NCI-H128 (cell line): ENCODE measurements at regions not wholly inside any gene's neighbourhood (a gene's known extent, or its start where the extent isn't known, plus 50 kb on each side); places are given as distances from the start of the nearest gene placed in this dataset.

ENCODE experiments used
- DNase-seq: peaks from one replicate; lab custom pipeline; 2025; ENCODE audit not compliant: unreplicated experiment; lab: John Stamatoyannopoulos, UW

DNA sequence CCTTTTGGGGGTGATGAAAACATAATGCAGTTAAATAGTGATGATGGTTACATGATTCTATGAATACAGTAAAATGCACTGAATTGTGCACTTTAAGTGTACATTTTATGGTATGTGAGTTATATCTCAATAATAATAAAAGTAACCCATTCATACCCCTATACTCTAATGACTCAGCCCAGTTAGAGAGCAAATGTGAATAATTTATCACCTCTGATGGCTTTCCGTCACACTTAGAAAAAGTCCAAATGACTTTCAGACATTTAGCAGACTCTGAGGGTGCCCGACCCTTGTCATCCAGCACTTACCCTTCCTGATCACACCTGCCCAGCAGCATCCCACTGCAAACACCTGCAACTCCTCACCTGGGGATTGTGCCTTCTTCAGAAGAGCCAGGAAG is 148.1 kb upstream of the MAF start:
- no peak for DNase-seq

DNA sequence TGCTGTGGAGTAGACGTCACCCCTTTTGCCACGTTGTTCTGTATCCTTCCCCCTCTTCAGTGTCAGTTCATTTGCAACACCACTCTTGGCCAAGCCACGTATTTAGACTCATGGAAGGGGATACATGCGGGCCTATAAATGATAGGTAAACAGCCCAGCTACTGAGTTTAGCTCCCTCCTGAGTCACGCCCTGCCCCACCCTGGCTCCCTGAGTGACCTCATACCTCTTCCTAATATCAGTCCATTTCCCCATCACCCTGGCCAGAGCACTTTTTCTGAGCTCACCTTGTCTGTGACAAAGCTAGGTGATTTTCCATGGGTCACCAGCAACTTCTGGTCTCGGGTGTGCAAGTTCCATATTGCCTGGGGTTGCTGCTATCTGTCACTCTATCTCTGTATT is 147.2 kb upstream of the MAF start:
- no peak for DNase-seq

DNA sequence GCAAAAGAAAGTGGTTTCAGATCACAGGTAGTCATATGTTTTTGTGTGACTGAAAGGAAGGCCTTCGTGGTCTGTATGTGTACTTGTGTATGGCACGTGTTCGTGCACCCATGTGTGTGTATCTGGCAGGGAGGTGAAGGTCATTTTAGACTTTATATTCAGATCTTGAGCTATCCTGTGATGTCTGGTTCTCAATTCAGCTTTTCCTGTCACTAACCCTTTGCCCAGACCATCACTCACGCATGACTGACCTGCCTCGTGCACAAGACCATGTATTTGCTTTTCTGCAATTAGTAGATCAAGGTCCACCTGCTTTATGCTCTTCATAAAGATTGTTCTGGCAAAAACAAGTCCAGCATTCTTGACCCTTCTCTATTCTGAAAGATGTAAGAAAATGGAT is 139.7 kb upstream of the MAF start:
- no peak for DNase-seq

DNA sequence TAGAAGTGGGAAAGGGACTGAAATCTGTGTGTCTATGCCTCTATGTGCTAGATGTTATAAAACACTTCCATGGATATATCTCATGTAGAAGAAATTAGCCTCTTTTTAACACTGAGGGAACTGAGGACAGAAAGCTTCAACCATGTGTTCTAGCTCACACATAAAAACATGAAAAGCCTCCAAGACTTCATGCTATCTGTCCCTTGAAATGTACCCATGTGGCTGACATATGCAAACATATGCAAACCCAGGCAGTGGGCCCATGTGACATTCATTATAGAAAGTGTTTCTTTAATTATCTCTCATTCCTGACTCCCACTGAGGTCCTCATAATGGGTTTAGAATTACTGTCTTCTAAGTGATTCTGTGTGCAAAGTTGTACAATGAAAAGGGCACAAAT is 134.7 kb upstream of the MAF start:
- no peak for DNase-seq

DNA sequence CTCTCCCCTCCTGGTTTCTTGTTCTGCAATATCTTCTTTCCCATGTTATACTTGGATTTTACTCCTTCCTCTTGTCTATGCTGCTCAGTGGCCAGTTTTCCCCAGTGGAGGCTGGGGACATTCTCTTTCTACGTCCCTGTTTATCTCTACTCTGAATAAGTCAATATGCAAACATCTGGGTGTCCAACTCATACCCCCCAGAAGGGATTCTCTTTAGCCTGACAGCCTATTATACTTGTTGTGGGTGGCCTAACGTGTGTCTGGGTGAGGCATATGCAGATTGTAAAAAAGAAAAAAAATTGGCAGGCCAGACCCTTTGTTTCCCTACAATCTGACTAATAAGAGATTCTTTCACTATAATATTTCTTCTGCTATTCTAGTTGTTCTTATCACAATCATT is 134.2 kb upstream of the MAF start:
- no peak for DNase-seq

DNA sequence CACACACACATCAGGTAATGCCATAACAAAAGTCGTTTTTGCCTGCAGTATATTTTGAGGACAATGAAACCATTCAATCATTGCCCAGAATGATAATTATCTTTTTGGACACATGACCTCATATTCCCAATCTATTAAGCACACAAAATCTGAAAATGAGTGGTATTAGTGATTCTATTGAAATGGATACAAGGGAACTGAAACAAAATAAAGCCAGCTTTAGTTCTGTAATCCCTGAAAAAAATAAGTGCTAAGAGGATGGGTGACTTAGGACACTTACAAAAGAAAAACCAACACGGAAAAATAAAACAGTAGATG is 128.3 kb upstream of the MAF start:
- DNase-seq: no peak

DNA sequence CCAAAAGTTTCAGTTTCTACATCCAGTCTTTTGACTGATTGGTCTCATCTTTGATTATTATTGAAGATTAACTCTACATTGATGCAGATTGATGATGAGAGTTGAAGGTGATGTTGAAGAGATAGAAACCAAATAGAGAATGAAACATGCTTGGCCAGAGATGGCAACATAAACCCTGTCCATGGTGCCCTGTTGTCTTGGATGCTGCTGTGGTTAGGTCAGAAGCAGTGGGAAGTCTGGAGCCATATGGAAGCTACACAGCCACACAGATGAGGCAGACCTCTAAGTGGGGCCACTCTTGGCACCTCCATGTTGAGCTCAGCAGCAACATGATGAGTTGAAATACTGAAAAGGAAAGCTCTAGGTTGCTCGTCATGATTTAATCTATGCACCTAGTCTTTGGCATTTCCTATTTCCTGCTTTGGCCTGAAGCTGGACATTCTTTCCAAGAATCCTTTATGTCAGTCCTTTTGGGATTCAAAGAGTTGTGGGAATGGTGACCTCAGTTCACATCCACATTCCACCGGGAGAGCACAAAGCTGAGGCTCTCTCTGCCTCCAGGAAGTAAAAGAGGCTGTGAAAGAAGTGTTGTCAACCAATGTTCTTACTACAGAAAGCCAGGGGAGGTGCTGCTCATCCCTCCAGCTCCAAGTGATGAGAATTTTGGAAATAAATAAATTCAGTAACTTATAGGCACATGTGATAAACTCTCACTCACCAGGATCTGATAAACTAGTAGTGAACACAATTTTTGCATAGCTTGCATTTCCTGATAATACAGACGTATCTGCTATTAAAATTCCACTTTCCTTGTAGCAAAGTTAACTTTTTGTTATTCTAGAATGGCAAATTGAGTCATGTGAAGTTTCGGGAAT is 127.7 kb upstream of the MAF start:
- DNase-seq: no peak

DNA sequence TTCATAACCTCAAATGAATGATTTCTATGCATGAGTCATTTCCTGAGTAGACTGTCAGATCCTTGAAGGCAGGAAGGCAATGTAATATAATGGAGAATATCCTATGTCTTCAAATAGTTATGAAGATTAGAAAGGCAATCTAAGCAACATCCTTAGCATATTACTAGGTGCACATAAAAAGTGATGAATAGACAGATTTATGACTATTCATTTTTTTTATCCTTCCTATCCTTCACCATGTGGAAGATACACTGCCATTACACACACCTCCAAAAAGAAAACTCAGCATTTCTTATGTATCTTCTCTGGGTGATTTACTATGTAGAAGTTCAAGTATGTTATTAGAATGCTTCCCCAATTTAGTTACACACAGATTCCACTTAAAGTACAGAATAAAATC is 126.4 kb upstream of the MAF start:
- no peak for DNase-seq

DNA sequence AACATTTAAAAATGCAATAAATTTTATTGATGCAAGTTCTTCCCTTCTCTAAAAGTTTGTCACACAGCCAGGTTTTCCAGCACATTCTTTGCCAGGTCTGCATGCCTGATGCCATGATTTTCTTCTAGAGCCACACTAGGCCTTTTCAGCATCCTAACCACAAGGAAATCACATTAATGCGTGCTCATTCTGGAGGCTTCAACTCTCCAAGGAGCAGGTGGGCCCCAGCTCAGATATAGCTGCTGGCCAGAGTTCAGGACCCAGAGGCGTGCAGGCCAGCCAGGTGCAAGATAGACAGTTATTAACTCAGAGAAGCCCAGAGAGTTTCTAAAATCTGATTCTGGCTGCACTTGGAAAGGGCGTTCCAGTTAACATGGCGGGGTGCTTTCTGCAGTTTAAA is 124.5 kb upstream of the MAF start:
- no peak for DNase-seq

DNA sequence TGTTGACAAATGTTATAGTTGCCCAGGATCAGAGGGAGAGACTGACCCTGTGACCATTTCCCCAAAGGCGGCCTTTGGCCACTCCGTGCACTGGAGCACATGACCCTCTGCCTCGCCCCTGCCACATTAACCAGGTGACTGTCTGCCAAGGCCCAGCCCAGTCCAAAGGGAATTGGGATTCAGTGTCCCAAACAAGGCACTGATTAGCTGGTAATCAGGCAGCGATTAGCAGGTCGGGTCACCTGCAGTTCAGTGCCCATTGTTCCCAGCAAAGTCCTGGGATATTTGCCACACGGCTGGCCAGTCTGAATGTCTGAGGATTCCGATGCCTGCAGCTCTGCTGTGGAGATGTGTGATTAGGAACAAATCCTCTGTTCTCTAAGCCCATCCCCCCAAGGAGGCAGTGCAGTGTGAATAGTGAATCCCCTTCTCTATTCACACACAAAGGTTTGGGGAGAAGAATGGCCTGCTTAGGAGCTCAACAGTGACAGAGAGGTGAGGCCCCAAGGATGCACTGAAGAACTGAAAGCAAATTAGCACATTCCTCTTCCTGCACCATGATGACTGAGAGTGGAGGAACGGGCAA is 123.1 kb upstream of the MAF start:
- no peak for DNase-seq

DNA sequence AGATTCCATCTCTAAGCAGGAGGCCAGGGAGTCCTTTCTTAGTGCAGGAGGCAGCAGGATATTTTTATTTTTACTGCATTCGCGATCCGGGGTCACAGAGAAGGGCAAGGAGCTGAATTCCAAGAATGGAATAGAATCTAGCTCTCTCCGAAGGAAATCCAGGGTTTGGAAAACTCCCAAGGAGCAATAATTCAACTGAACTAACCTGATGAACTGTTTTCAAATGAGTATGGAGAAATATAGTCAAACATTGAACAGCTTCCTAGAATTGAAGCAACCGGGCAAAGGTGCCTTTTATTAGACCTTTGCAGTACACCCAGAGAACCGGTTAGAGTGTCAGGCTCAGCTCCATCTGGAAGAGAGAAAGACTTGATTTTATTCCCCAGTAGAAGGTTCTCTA is 120.7 kb upstream of the MAF start:
- no peak for DNase-seq

DNA sequence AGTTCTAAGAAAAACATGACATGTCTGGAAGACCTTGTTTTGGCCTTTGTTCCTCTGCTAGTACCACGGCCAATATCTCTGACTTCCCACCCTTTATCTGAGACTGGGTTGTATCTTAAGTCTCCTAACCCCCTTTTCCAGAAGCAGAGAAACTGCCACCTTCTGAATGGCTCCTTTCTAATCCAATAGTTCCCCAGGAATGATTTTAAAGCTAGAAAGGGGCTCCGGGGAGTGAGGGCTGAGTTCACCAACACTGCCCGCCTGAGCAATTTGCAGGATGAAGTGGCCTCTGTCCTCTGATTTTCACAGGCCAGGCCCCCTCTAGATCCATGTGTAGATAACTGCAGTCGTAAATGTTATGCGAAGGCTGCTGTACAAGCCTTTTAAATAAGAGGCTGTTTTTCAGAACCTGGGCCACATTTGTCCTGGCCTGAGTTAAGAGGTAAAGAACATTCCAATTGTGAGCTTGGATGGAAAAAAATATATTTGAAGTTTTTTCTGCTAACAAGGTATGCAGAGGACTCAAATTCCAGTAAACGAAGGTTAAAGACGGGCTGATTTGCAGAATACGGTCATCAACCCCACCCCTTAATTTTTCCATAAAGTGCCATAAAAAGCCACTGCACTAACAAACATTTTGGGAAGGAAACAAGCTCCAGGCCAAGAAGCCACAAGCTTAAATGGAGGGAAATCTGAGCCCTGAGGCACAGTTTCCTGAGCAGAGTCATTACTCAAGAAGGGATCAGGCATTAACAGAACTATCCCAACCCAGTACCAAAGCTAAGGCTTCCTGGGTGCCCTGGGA is 117.0 kb upstream of the MAF start:
- no peak for DNase-seq

DNA sequence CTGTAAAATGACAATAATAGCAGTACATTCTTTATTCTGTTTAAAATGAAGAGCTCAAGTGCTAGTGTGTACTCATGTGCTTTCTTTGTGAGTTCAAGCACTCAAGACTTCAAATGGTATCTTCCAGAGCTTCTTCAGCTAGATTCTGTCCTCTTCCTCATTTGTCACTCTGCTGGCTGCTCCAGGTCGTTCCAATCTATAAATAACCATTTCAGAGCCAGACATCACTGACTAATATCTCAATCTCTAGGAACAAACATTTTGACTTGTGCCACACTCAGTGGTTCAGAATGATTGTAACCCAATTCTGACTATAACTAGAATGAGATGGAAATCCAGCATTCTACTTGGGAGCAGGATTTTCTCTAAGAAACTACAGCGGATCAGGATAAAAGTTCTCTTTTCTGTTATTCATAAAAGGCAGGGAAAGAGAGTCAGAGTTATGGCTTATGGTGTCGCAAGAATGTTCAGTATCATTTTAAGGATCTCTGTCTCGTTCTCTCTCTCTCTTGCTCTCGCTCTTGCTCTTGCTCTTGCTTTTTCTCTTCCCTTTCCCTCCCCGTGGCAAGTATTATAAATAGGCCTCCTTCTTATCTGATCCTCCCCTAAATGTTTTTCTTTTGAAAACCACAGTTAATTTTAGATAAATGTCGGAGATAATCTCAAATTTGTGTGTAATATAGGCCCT is 116.3 kb upstream of the MAF start:
- no peak for DNase-seq

DNA sequence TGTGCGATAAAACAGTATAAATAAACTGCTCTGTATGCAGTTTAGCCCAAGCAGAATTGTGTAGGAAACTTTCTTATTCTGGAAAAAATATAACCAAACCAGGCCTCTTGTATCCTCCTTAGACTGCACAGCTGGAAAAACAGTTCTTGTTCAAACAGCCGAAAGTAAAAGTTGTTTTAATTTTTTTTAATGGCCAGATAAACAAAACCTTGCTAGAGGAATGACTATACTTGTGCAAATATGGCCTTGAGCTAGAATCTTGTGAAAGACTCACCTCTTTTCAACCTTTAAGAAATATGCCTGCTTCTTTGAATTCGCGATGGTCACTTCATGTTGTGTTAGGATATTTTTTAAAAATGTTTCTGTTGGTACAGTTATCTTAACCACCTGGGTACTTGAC is 114.5 kb upstream of the MAF start:
- DNase-seq: no peak

DNA sequence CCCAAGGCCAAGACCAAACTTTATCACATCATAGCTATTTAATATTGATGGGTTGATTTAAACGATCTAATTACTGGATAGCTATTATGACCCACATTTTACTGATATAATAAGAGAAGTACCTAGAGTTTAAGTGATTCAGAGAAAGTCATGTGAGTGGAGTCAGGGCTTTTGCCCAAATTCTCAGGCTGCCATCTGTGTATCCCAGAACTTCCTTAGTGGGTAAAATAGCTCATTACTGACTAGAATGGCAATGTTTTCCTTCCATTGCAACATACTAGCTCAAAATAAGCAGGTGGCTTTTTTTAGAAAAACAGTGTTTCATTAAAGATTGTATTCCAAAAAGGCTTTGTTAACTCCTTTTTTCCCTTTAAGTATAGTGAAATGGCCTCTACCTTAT is 113.9 kb upstream of the MAF start:
- DNase-seq: no peak

DNA sequence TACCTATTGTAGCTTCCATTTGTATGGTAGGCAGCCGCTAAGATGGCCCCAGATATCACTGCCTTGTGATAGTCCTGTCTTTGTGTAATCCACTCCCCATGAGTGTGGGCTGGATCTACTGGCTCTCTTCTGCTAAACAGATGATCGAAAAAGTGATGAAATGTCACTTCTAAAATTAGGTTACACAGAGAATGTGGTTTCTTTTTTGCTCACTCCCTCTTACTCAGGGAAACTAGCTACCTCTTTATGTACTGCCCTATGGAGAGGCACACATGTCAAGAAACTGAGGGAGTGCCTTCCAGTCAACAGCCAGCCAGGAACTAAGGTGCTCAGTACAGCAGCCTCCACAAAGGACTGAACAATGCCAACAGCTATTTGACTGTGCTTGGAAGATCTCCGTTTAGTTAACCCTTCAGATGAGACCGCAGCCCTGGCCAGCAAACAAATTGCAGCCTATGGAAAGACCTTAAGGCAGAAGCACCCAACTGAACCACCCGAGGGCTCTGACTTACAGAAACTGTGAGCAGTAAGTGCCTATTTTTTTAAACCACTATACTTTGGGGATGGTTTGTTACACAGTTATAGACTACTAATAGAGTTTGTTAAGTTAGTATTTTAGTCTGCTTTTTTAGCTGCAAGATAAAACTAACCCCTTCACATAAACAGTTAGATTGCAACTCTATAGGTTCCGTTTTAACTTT is 113.2 kb upstream of the MAF start:
- no peak for DNase-seq

DNA sequence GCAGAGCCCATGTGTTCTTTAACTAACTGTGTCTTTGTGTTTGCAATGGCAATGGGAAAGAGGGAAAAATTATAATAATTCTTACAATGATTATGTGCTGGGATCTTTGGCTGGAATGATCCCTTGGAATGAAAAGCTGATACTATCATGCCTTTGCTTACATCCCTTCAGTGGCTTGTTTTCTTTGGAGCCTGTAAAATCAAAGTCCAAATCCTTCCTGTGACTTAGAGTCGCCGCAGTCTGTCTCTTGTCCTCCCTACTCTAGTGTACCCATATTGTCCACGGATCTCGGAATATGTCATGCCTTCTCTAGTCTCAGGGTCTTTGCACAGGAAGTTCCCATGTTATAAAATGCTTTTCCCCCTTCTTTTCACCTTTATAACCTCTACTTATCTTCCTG is 111.7 kb upstream of the MAF start:
- no peak for DNase-seq

DNA sequence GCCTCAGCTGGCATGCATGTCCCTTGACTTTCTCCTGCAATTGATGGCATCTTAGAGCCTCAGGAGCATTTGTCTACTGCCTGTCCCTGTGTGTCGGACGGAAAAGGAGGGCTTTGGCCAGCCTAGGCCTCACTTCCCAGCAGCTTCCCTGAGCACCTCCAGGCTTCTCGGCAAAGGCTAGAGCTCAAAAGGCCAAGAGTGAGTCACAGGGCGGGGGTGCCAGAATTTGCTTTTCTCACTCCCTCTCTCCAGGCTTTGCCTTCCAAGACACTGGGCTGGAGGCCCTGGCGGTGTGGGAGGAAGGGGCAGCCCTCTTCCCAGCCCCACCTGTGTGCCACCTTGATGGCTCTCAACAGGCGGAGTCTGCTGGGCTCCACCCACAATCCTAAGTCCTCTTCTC is 107.3 kb upstream of the MAF start:
- DNase-seq: no peak

DNA sequence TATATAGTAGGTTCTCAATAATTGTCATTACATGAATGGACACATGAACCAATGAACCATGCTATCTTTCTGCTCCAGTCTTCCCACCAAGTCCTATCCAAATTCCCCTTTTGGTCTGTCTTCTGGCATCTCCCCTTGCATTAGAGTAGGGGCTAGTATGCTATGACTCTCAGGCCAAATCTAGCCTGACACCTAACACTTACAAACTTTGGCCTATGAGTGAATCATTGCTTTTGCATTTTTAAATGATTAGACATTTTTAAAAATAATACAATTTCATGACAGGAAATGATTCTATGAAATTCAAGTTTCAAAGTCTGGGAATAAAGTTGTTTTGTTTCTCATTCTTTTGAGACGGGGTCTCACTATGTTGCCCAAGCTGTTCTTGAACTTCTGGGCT is 102.5 kb upstream of the MAF start:
- no peak for DNase-seq

DNA sequence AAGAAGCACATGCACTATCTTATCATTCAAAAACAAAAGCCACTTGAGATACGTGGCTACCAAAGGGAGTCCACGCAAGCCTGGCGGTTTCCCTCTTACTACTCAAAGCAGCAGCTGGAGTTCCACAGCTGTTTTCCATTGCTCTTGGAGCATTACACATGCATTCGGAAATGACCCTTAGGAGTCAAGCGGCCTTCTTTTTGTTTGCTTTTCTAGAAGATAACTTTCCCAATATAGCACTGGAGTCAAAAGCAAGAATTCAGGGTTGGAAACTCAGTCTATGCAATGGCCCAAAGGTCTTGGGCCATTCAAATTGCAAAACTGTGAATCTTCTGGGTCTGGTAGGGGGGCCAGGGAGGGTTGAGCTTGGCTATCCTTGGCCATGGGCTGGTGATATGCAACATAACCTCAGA is 97.8 kb upstream of the MAF start:
- DNase-seq: no peak

DNA sequence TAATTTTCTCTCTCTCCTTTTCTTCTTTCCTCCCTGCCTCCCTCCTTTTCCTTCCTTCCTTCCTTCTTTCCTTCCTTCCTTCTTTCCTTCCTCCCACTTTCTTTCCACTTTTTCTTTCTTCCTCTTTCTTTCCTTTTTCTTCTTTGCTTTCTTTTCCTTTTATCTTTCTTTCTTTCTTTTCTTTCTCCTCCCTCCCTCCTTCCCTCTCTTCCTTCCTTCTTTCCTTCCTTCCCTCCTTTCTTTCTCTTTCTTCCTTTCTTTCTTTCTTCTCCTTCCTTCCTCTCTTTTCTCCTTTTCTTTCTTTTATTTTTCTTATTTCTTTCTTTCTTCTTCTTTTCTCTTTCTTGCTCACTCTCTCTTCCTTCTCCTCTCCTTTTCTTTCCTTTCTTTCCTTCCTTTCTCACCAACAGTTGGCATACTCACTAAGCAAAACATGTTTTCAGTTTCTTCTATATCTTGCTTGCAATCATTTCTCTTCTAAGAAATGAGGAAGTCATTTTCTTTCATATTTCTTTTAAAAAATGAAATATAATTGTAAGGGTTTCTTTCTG is 97.1 kb upstream of the MAF start:
- DNase-seq: no peak
